IMR-90 (cell line): ENCODE measurements at regions not wholly inside any gene's neighbourhood (a gene's known extent, or its start where the extent isn't known, plus 50 kb on each side); places are given as distances from the start of the nearest gene placed in this dataset.

ENCODE experiments used
- BHLHE40 ChIP-seq: fragments of 150-350 bp; IDR thresholded peaks from 2 replicates; pipeline ENCODE4 v1.6.1; 2016; ENCODE audit warnings: mild to moderate bottlenecking, low read depth, low read length
- CEBPB ChIP-seq: IDR thresholded peaks from 2 replicates; pipeline ENCODE4 v1.6.1; 2012; ENCODE audit warnings: low read depth, low read length, improper control_type of control experiment
- MAFK ChIP-seq: IDR thresholded peaks from 2 replicates; pipeline ENCODE4 v1.6.1; 2012; ENCODE audit warnings: low read depth, low read length, improper control_type of control experiment
- MAZ ChIP-seq: IDR thresholded peaks from 2 replicates; pipeline ENCODE4 v1.6.1; 2012; ENCODE audit warnings: low read depth, mild to moderate bottlenecking, low read length, improper control_type of control experiment, moderate library complexity, borderline replicate concordance
- MXI1 ChIP-seq: IDR thresholded peaks from 2 replicates; pipeline ENCODE4 v1.6.1; 2012; ENCODE audit warnings: low read depth, mild to moderate bottlenecking, low read length, moderate library complexity, borderline replicate concordance
- NFE2L2 ChIP-seq: fragments of 150-350 bp; IDR thresholded peaks from 2 replicates; pipeline ENCODE4 v1.6.1; 2016; ENCODE audit warnings: low read depth, mild to moderate bottlenecking, low read length
- POLR2A ChIP-seq: IDR thresholded peaks from 2 replicates; pipeline ENCODE4 v1.6.1; 2012; ENCODE audit warnings: mild to moderate bottlenecking, low read depth, low read length
- RAD21 ChIP-seq: IDR thresholded peaks from 2 replicates; pipeline ENCODE4 v1.6.1; 2012; ENCODE audit warnings: low read length, improper control_type of control experiment
- RCOR1 ChIP-seq: IDR thresholded peaks from 2 replicates; pipeline ENCODE4 v1.6.1; 2012; ENCODE audit warnings: mild to moderate bottlenecking, low read length, improper control_type of control experiment; ENCODE audit not compliant: insufficient replicate concordance
- RFX5 ChIP-seq: IDR thresholded peaks from 2 replicates; pipeline ENCODE4 v1.8.0; 2012; ENCODE audit warnings: low read depth, mild to moderate bottlenecking, low read length, moderate library complexity
- SMC3 ChIP-seq: fragments of 150-350 bp; IDR thresholded peaks from 2 replicates; pipeline ENCODE4 v1.6.1; 2016; ENCODE audit warnings: low read depth, mild to moderate bottlenecking, antibody characterized with exemption, low read length, moderate library complexity
- TF ChIP-seq, protein P1 (sequence below): conservative IDR thresholded peaks from 2 replicates; pipeline ENCODE4 v1.5.1; 2012; ENCODE audit warnings: mild to moderate bottlenecking, low read depth, low read length, improper control_type of control experiment
- TF ChIP-seq, protein P2 (sequence below): fragments of 150-350 bp; IDR thresholded peaks from 2 replicates; pipeline ENCODE4 v1.6.1; 2017; ENCODE audit warnings: mild to moderate bottlenecking, antibody characterized with exemption, low read length, low read depth
- TF ChIP-seq, protein P3 (sequence below): fragments of 150-350 bp; IDR thresholded peaks from 2 replicates; pipeline ENCODE4 v1.6.1; 2016; ENCODE audit warnings: low read depth, mild to moderate bottlenecking, low read length, moderate library complexity, borderline replicate concordance

DNA sequence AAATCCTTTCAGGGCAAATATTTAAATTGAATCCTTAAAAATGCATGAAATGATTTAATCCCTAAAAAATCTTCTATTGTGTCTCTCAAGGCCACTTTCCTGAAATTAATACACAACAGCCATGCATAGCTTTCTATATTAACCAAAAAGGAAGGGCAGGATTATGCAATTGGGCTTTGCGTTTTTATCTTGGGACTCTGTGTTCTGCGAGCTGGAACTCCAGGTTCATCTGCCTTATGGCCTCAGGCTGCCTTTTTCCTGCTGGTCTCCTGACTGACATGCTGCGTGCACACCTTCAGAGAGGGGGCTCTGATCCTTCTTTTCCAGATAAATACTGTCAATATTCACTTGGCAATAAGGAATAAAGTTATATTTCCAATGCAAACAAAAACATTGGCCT, 141.7 kb upstream of the GRIA4 start:
- TF ChIP-seq, protein P1, sequence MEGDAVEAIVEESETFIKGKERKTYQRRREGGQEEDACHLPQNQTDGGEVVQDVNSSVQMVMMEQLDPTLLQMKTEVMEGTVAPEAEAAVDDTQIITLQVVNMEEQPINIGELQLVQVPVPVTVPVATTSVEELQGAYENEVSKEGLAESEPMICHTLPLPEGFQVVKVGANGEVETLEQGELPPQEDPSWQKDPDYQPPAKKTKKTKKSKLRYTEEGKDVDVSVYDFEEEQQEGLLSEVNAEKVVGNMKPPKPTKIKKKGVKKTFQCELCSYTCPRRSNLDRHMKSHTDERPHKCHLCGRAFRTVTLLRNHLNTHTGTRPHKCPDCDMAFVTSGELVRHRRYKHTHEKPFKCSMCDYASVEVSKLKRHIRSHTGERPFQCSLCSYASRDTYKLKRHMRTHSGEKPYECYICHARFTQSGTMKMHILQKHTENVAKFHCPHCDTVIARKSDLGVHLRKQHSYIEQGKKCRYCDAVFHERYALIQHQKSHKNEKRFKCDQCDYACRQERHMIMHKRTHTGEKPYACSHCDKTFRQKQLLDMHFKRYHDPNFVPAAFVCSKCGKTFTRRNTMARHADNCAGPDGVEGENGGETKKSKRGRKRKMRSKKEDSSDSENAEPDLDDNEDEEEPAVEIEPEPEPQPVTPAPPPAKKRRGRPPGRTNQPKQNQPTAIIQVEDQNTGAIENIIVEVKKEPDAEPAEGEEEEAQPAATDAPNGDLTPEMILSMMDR: no peak
- no peak for TF ChIP-seq POLR2A
- no peak for TF ChIP-seq MXI1
- TF ChIP-seq RAD21: no peak
- no peak for TF ChIP-seq RFX5
- TF ChIP-seq BHLHE40: no peak
- TF ChIP-seq CEBPB: no peak
- no peak for TF ChIP-seq NFE2L2
- no peak for TF ChIP-seq MAFK
- TF ChIP-seq, protein P2, sequence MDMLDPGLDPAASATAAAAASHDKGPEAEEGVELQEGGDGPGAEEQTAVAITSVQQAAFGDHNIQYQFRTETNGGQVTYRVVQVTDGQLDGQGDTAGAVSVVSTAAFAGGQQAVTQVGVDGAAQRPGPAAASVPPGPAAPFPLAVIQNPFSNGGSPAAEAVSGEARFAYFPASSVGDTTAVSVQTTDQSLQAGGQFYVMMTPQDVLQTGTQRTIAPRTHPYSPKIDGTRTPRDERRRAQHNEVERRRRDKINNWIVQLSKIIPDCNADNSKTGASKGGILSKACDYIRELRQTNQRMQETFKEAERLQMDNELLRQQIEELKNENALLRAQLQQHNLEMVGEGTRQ: no peak
- no peak for TF ChIP-seq SMC3
- TF ChIP-seq RCOR1: no peak
- TF ChIP-seq, protein P3, sequence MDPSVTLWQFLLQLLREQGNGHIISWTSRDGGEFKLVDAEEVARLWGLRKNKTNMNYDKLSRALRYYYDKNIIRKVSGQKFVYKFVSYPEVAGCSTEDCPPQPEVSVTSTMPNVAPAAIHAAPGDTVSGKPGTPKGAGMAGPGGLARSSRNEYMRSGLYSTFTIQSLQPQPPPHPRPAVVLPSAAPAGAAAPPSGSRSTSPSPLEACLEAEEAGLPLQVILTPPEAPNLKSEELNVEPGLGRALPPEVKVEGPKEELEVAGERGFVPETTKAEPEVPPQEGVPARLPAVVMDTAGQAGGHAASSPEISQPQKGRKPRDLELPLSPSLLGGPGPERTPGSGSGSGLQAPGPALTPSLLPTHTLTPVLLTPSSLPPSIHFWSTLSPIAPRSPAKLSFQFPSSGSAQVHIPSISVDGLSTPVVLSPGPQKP: no peak
- no peak for TF ChIP-seq MAZ
